ENCODE measurements at regions not wholly inside any gene's neighbourhood (a gene's known extent, or its start where the extent isn't known, plus 50 kb on each side); places are given as distances from the start of the nearest gene placed in this dataset.

DNA sequence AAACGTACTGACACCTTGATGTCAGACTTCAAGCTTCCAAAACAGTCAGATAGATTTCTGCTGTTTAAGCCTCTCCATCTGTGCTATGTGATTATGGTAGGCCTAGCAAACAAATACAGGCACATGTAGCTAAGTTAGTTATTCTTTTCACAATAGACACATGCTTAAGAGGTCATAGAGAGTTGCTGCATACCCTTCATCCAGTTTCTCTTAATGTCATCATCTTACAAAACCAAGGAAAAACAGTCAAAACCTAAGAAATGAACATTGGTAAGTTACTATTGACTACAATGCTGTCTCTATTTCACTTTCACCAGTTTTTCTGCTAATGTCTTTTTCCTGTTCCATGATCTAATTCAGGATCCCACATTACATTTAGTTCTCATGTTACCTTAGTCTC is 946.8 kb downstream of the TUSC7 start:
- ChIA-PET POLR2A (no interaction called here), CTCF (no interaction called here)
- TF ChIP-seq, protein P1, sequence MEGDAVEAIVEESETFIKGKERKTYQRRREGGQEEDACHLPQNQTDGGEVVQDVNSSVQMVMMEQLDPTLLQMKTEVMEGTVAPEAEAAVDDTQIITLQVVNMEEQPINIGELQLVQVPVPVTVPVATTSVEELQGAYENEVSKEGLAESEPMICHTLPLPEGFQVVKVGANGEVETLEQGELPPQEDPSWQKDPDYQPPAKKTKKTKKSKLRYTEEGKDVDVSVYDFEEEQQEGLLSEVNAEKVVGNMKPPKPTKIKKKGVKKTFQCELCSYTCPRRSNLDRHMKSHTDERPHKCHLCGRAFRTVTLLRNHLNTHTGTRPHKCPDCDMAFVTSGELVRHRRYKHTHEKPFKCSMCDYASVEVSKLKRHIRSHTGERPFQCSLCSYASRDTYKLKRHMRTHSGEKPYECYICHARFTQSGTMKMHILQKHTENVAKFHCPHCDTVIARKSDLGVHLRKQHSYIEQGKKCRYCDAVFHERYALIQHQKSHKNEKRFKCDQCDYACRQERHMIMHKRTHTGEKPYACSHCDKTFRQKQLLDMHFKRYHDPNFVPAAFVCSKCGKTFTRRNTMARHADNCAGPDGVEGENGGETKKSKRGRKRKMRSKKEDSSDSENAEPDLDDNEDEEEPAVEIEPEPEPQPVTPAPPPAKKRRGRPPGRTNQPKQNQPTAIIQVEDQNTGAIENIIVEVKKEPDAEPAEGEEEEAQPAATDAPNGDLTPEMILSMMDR (IDR thresholded peaks at IDR 0.05; ENCODE audit: control extremely low read depth, extremely low read depth, low read depth, missing control alignments): no peak
- no peak for DNase-seq (ENCODE audit: extremely low spot score)

DNA sequence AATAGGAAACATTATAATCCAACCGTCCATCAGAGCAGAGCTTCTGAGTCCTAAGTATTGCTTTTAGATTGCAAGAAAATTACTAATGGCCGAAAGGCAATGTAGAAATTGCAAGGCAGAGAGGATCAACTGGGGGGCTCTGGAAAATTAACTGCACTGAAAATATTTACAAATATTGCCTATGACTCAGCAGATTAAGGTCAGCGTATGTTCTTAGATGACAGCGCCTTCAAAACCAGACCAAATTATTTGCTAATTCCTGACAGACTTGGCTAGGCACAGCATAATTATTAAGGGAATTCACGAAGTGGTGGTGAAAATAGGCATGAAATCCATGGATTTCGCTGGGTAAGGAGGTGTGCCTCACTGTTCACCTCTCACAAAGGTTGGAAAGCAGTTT is 947.7 kb downstream of the TUSC7 start:
- POLR2A ChIA-PET: no interaction called here
- TF ChIP-seq, protein P1 (IDR thresholded peaks at IDR 0.05; ENCODE audit: control extremely low read depth, extremely low read depth, low read depth, missing control alignments): no peak
- CTCF ChIA-PET: interaction anchor here (1.2 kb wide), 1 partner anchor 9 kb away, joined by 3 read pairs; no protein-coding TSS in a partner anchor
- DNase-seq (ENCODE audit: extremely low spot score): no peak

DNA sequence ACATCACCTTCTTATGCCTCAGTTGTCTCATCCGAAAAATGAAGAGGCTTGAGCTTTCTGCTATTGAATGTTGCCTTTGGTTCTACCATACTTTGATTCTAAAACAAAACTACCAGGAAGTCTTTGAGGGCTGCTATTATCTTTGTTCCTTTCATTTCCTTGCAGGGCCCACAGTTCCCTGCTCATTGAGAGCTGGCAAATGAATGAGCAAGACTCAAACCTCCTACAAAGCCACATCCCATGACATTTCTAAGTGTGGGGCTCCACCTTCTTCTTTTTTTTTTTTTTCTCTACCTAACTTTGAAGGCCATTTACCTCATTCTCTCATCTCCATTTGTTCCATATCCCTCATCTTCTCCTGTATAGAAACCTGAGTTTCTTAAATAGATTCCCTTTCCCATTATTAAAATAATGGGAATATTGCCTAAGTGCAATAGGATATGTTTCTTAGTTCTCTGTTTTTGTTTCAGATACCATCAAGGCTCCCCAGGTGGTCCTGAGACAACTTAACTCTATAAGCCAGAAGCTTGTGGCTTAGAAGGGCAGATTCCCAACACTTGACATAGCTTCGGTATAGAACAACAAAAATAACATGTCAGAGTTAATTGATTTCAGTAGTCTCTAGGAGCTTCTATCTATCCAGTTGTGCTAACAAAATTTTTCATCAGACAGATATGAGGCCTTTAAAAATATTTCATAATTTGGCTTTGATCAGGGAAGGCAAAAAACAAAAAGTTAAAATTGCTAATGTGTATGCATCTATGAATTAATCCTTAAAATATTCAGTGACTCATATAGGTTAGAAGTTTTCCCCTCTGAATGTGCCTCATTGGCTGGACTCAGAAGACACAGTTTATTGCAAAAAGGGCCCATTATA is 951.6 kb downstream of the TUSC7 start:
- DNase-seq (ENCODE audit: extremely low spot score): no peak
- ChIA-PET POLR2A (no interaction called here), CTCF (interaction anchor here (0.6 to 1.0 kb wide), 2 partner anchors 13 to 50 kb away, joined by 3 read pairs; no protein-coding TSS in a partner anchor)
- TF ChIP-seq, protein P1 (IDR thresholded peaks at IDR 0.05; ENCODE audit: control extremely low read depth, extremely low read depth, low read depth, missing control alignments): no peak

DNA sequence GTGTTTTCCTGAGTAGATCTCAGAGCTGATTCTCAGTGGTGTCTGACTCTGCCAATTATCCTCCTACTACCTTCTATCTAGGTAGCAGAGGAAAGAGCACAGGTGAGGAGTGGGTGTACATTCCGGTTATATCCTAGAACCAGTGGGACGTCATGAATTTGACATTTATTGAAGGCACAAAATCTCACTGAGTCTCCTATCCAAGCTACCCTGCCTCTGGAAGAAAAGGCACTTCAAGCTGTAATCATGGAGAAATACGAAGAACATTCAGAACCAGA is 952.2 kb downstream of the TUSC7 start:
- DNase-seq (ENCODE audit: extremely low spot score): no peak
- TF ChIP-seq, protein P1 (IDR thresholded peaks at IDR 0.05; ENCODE audit: control extremely low read depth, extremely low read depth, low read depth, missing control alignments): no peak
- ChIA-PET POLR2A (no interaction called here), CTCF (interaction anchor here (1.0 kb wide), 1 partner anchor 13 kb away, joined by 3 read pairs; no protein-coding TSS in a partner anchor)

GRCh38 chr3:117665296-117665695 is 955.7 kb downstream of the TUSC7 start:
- ChIA-PET CTCF (interaction anchor here (1.2 to 1.4 kb wide), 2 partner anchors 14 to 16 kb away, joined by 3 read pairs; no protein-coding TSS in a partner anchor), POLR2A (no interaction called here)
- DNase-seq (ENCODE audit: extremely low spot score): no peak
- TF ChIP-seq, protein P1 (IDR thresholded peaks at IDR 0.05; ENCODE audit: control extremely low read depth, extremely low read depth, low read depth, missing control alignments): no peak

DNA sequence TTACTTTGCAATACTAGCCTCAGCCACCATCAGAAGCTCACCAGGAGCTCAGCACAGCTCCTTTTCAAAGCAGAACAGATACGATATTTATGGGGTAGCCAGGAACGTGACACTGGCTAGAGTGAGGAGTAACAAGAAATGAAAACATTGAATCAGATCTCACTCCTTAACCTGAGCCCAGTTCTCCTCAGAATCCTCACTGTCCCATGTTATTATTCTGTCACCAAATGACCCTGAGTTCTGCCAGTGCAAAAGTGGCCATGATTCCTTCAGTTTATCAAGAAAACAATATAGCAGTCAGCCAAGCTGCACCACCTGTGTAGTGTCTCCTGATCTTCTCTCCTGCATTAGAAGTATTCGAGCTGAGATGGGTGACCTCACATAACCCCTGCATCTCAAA is 956.7 kb downstream of the TUSC7 start:
- POLR2A ChIA-PET: no interaction called here
- no peak for DNase-seq (ENCODE audit: extremely low spot score)
- CTCF ChIA-PET: interaction anchor here (1.2 kb wide), 2 partner anchors 8 to 16 kb away, joined by 3 read pairs; no protein-coding TSS in a partner anchor
- TF ChIP-seq, protein P1 (IDR thresholded peaks at IDR 0.05; ENCODE audit: control extremely low read depth, extremely low read depth, low read depth, missing control alignments): no peak
